Thyroid gland (tissue), 4 donors: ENCODE measurements at regions not wholly inside any gene's neighbourhood (a gene's known extent, or its start where the extent isn't known, plus 50 kb on each side); places are given as distances from the start of the nearest gene placed in this dataset.

ENCODE experiments used
- DNase-seq, 2 donors: peaks; one replicate each; pipeline ENCODE4 v3.0.0-alpha.2; 2019
- H3K27ac ChIP-seq, 3 donors: fragments of 200-600 bp; sonication (generic); 1 replicate in 2 of 3; 2 replicates in 1 of 3; pipeline ENCODE4 v1.5.1; 2016 to 2019; ENCODE audit warnings: mild to moderate bottlenecking in 1 of 3, moderate library complexity in 1 of 3
- H3K27me3 ChIP-seq: fragments of 200-600 bp; sonication (generic); one replicate; pipeline ENCODE4 v1.5.1; 2019
- H3K36me3 ChIP-seq, 2 donors: fragments of 200-600 bp; sonication (generic); one replicate each; pipeline ENCODE4 v1.5.1; 2016 to 2019
- H3K4me1 ChIP-seq, 2 donors: fragments of 200-600 bp; sonication (generic); one replicate each; pipeline ENCODE4 v1.5.1; 2017 to 2019
- H3K4me3 ChIP-seq, 3 donors: fragments of 200-600 bp; sonication (generic); replicated peaks in 1 of 3; 1 replicate in 2 of 3; 2 replicates in 1 of 3; pipeline ENCODE4 v1.5.1; 2016; ENCODE audit warnings: mild to moderate bottlenecking in 1 of 3
- H3K9me3 ChIP-seq: fragments of 200-600 bp; sonication (generic); one replicate; pipeline ENCODE4 v1.5.1; 2017
- POLR2A ChIP-seq, 2 donors: fragments of 450-650 bp; IDR thresholded peaks; one replicate each; pipeline ENCODE4 v1.6.1; 2017; ENCODE audit warnings: antibody characterized with exemption in 2 of 2, mild to moderate bottlenecking in 2 of 2, moderate library complexity in 1 of 2
- WGBS, 2 donors: methylation state at CpG; one replicate each; pipeline ENCODE4 v1.1.5; 2017; 5-methylcytosine and 5-hydroxymethylcytosine counted together
- intact Hi-C: fragments of 100-400 bp; cut with DNase I; formaldehyde crosslinking; loops from one replicate; pipeline ENCODE4 v1.15.1; 2023
- TF ChIP-seq, protein P1 (sequence below), 6 experiments: fragments of 200-600 bp in 3 of 6; fragments of 450-650 bp in 3 of 6; sonication (generic) in 3 of 6; IDR thresholded peaks; one replicate each; pipeline ENCODE4 v1.5.1; 2016 to 2019; ENCODE audit warnings: antibody characterized with exemption in 6 of 6, mild to moderate bottlenecking in 2 of 6, inconsistent platforms in 1 of 6, moderate library complexity in 1 of 6

DNA sequence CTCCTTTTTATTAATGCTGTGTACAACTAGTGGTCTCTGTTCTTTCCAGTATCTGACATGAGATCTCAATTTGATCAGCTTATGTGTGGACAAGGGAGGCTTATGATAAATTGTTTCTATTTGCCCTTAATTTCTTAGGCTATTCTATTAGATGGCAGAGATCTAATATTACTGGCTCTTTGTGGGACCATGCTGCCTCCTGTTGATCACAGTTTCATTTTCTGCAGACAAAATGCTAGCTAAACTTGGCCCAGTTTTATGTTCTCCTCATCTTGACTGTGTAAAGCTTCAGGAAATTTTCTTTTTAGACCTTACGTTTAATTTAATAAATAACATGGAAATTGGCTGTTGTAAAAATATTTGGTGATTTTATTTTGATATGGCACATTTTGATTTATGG, 627.1 kb upstream of the AADAT start:
- no peaks in the 10 kb centered on the region for H3K36me3 ChIP-seq
- H3K27me3 ChIP-seq: no peaks in the 10 kb centered on the region
- WGBS, 2 donors: 86 to 94% methylated on average over 1 of the region's 1 CpG
- no peaks in the 10 kb centered on the region for H3K9me3 ChIP-seq
- no peak overlapping the region for H3K27ac ChIP-seq
- H3K4me1 ChIP-seq: no peaks in the 10 kb centered on the region
- DNase-seq: no peak
- intact Hi-C loops: no loop called here
- H3K4me3 ChIP-seq: no peak overlapping the region
- TF ChIP-seq, protein P1, sequence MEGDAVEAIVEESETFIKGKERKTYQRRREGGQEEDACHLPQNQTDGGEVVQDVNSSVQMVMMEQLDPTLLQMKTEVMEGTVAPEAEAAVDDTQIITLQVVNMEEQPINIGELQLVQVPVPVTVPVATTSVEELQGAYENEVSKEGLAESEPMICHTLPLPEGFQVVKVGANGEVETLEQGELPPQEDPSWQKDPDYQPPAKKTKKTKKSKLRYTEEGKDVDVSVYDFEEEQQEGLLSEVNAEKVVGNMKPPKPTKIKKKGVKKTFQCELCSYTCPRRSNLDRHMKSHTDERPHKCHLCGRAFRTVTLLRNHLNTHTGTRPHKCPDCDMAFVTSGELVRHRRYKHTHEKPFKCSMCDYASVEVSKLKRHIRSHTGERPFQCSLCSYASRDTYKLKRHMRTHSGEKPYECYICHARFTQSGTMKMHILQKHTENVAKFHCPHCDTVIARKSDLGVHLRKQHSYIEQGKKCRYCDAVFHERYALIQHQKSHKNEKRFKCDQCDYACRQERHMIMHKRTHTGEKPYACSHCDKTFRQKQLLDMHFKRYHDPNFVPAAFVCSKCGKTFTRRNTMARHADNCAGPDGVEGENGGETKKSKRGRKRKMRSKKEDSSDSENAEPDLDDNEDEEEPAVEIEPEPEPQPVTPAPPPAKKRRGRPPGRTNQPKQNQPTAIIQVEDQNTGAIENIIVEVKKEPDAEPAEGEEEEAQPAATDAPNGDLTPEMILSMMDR (IDR thresholded peaks at IDR 0.05): no peak
- TF ChIP-seq POLR2A (IDR thresholded peaks at IDR 0.05): no peak

DNA sequence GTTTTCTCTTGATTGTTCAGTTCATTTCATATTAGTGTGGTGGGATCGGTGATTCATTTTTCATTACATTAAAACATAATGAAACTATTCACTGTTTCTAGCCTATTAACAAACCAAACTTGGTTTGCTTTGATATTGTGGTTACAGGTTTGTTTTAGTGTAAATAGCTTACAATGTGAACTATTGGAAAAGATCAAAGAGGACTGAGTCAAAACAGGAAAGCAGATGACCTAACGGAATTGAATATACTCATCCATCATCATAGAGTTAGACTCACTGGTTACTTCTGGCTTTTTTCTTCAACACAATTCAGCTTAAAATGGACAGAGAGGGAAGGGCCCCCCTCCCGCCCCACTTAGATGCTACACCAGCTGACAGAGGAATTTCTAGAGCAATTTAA, 616.2 kb upstream of the AADAT start:
- intact Hi-C loops: no loop called here
- H3K36me3 ChIP-seq: no peaks in the 10 kb centered on the region
- TF ChIP-seq, protein P1 (IDR thresholded peaks at IDR 0.05): no peak
- no peak for TF ChIP-seq POLR2A (IDR thresholded peaks at IDR 0.05)
- WGBS, 2 donors: 83 to 86% methylated on average over 3 of the region's 3 CpGs
- no peak overlapping the region for H3K4me3 ChIP-seq
- no peaks in the 10 kb centered on the region for H3K27me3 ChIP-seq
- H3K9me3 ChIP-seq: no peaks in the 10 kb centered on the region
- DNase-seq: no peak
- H3K27ac ChIP-seq: no peak overlapping the region
- no peaks in the 10 kb centered on the region for H3K4me1 ChIP-seq

DNA sequence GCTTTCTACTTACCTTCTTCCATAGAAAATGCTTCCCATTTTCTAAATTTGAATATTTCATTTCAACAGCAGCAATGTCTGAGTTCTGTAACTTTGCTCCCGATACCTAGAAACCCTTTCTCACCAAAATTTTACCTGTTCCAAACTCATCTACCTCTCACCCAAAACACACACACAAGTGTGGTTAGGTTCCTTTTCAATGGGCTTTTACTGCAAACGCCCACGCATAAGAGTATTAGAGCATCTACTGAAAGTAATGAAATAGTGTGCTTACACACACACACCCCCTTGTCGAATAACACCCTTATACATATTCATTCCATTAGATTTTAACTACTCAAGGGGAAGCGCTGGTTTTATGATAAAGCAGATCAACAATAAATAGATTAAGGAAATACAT, 610.3 kb upstream of the AADAT start:
- Histone ChIP-seq H3K4me1 (no peaks in the 10 kb centered on the region), H3K36me3 (no peaks in the 10 kb centered on the region), H3K27ac (no peak overlapping the region), H3K9me3 (no peaks in the 10 kb centered on the region), H3K4me3 (no peak overlapping the region), H3K27me3 (no peaks in the 10 kb centered on the region)
- intact Hi-C loops: no loop called here
- 92 to 96% methylated on average over 5 of the region's 5 CpGs for WGBS, 2 donors
- TF ChIP-seq POLR2A (IDR thresholded peaks at IDR 0.05): no peak
- no peak for DNase-seq

DNA sequence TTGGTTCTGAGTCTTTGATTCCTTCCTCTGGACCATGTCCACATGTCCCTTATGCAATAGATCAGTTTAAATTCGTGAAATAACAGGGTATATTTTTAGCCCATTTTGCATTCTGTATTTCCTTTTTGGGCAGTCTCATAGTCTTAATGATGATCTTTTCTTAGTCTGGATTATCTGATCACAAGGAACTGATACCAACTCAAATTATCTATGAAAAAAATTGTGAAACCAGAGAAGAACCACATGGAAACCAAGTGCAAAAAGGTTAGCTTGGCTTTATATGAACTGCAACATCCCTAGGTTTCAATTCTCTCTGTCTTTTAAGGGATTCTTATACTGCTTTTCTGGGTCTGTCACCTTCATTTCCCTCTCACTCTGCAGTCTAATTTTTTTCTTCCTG, 608.6 kb upstream of the AADAT start:
- H3K9me3 ChIP-seq: no peaks in the 10 kb centered on the region
- no peak overlapping the region for H3K4me3 ChIP-seq
- WGBS, 2 donors: 48 to 63% methylated on average over 1 of the region's 1 CpG
- no peaks in the 10 kb centered on the region for H3K4me1 ChIP-seq
- no peak overlapping the region for H3K27ac ChIP-seq
- no peaks in the 10 kb centered on the region for H3K27me3 ChIP-seq
- no peaks in the 10 kb centered on the region for H3K36me3 ChIP-seq
- no peak for TF ChIP-seq POLR2A (IDR thresholded peaks at IDR 0.05)
- TF ChIP-seq, protein P1 (IDR thresholded peaks at IDR 0.05): no peak
- intact Hi-C loops: no loop called here
- DNase-seq: no peak

DNA sequence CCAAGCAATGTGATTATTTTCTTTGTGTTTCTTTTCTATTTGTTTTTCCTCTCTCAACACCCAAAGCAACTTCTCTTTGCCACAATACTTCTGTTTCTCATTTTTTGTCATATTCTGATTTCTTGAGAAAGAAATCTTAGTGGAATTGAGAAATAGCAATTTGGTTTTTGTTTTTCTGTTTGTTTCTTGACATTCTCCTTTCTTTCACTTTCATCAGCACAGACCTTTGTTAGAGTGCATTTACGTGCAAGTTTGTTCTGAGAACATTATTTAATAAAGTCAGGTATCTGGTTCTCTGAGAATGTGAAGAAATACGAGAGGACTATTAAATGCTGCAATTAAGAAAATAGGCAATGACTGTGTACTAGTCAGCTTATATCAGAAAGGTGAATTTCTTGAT, 608.1 kb upstream of the AADAT start:
- Histone ChIP-seq H3K27ac (no peak overlapping the region), H3K4me1 (no peaks in the 10 kb centered on the region), H3K9me3 (no peaks in the 10 kb centered on the region), H3K4me3 (no peak overlapping the region), H3K27me3 (no peaks in the 10 kb centered on the region), H3K36me3 (no peaks in the 10 kb centered on the region)
- intact Hi-C loops: no loop called here
- TF ChIP-seq POLR2A (IDR thresholded peaks at IDR 0.05): no peak
- no peak for DNase-seq
- 74 to 79% methylated on average over 2 of the region's 2 CpGs for WGBS, 2 donors

DNA sequence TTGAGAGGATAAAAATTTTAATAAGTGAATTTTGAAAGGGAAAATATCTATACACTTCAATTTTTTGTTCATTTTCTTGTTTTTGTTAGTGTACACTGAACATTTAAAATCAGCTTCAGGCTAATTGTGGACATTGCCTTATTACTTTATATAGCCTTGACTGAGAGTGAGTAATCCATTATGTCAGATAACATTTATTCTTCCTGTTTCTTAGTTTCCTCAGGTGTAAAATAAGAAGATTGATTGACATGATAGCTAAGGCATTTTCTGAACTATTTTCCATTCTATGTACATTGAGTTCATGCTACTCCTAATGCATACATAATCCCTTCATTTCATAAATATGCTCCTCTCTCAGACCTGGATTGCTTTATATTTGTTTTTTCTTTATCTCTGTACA, 607.3 kb upstream of the AADAT start:
- Histone ChIP-seq H3K4me1 (no peaks in the 10 kb centered on the region), H3K27me3 (no peaks in the 10 kb centered on the region), H3K36me3 (no peaks in the 10 kb centered on the region), H3K9me3 (no peaks in the 10 kb centered on the region), H3K4me3 (no peak overlapping the region), H3K27ac (no peak overlapping the region)
- intact Hi-C loops: no loop called here
- TF ChIP-seq, protein P1 (IDR thresholded peaks at IDR 0.05): no peak
- no peak for TF ChIP-seq POLR2A (IDR thresholded peaks at IDR 0.05)
- DNase-seq: no peak
